H9 (cell line): ENCODE measurements at regions not wholly inside any gene's neighbourhood (a gene's known extent, or its start where the extent isn't known, plus 50 kb on each side); places are given as distances from the start of the nearest gene placed in this dataset.

Experiments
- DNase-seq: peaks from one replicate; pipeline ENCODE4 v3.0.0-alpha.2; 2017
- H2AFZ ChIP-seq: one replicate; pipeline ENCODE4 v1.6.1; 2013; ENCODE audit warnings: mild to moderate bottlenecking, low read length, control low read depth, moderate library complexity
- H2AK5ac ChIP-seq: 2 replicates; pipeline ENCODE4 v1.6.1; 2013; ENCODE audit warnings: low read length, control low read depth, mixed read lengths; ENCODE audit not compliant: insufficient read length
- H2BK120ac ChIP-seq: one replicate; pipeline ENCODE4 v1.6.1; 2013; ENCODE audit warnings: low read depth, mild to moderate bottlenecking, low read length, control low read depth, inconsistent platforms; ENCODE audit not compliant: poor library complexity, severe bottlenecking
- H2BK12ac ChIP-seq: 2 replicates; pipeline ENCODE4 v1.6.1; 2013; ENCODE audit warnings: low read length, control low read depth, mixed read lengths, low read depth; ENCODE audit not compliant: insufficient read length
- H2BK15ac ChIP-seq: 2 replicates; pipeline ENCODE4 v1.6.1; 2013; ENCODE audit warnings: low read depth, low read length, control low read depth
- H2BK20ac ChIP-seq: one replicate; pipeline ENCODE4 v1.6.1; 2013; ENCODE audit warnings: low read depth, mild to moderate bottlenecking, low read length, control low read depth, inconsistent platforms; ENCODE audit not compliant: poor library complexity, severe bottlenecking
- H2BK5ac ChIP-seq: 2 replicates; pipeline ENCODE4 v1.6.1; 2013; ENCODE audit warnings: low read length, control low read depth, mixed read lengths; ENCODE audit not compliant: insufficient read length
- H3K14ac ChIP-seq: 2 replicates; pipeline ENCODE4 v1.6.1; 2013; ENCODE audit warnings: low read length, control low read depth; ENCODE audit not compliant: insufficient read depth
- H3K18ac ChIP-seq: 2 replicates; pipeline ENCODE4 v1.6.1; 2013; ENCODE audit warnings: low read depth, mild to moderate bottlenecking, mixed read lengths, low read length, control low read depth; ENCODE audit not compliant: insufficient read length
- H3K23ac ChIP-seq: 2 replicates; pipeline ENCODE4 v1.6.1; 2013; ENCODE audit warnings: low read length, control low read depth, mixed read lengths, low read depth; ENCODE audit not compliant: insufficient read length
- H3K23me2 ChIP-seq: 2 replicates; pipeline ENCODE4 v1.6.1; 2013; ENCODE audit warnings: low read depth, mild to moderate bottlenecking, mixed read lengths, low read length, control low read depth; ENCODE audit not compliant: insufficient read length, poor library complexity, severe bottlenecking
- H3K27ac ChIP-seq: 2 replicates; pipeline ENCODE4 v1.5.1; 2013; ENCODE audit warnings: low read length, control low read depth, mixed read lengths, low read depth; ENCODE audit not compliant: insufficient read length
- H3K27me3 ChIP-seq: 2 replicates; pipeline ENCODE4 v1.6.1; 2013; ENCODE audit warnings: low read length, control low read depth, inconsistent platforms; ENCODE audit not compliant: insufficient read depth
- H3K4ac ChIP-seq: 2 replicates; pipeline ENCODE4 v1.6.1; 2013; ENCODE audit warnings: low read depth, mild to moderate bottlenecking, control low read depth, inconsistent platforms, low read length, moderate library complexity
- H3K4me1 ChIP-seq: 2 replicates; pipeline ENCODE4 v1.6.1; 2013; ENCODE audit warnings: low read length, control low read depth, inconsistent platforms; ENCODE audit not compliant: insufficient read depth
- H3K4me2 ChIP-seq: 2 replicates; pipeline ENCODE4 v1.6.1; 2013; ENCODE audit warnings: low read length, control low read depth, mixed read lengths; ENCODE audit not compliant: insufficient read length, insufficient read depth
- H3K56ac ChIP-seq: 2 replicates; pipeline ENCODE4 v1.6.1; 2013; ENCODE audit warnings: low read depth, mild to moderate bottlenecking, mixed read lengths, low read length, control low read depth; ENCODE audit not compliant: insufficient read length
- H3K79me1 ChIP-seq: 2 replicates; pipeline ENCODE4 v1.6.1; 2013; ENCODE audit warnings: low read depth, mild to moderate bottlenecking, moderate library complexity, low read length, control low read depth, inconsistent platforms; ENCODE audit not compliant: insufficient read depth, poor library complexity, severe bottlenecking
- H3K79me2 ChIP-seq: 2 replicates; pipeline ENCODE4 v1.6.1; 2013; ENCODE audit warnings: low read length, control low read depth, inconsistent platforms; ENCODE audit not compliant: insufficient read depth
- H3K9ac ChIP-seq: 2 replicates; pipeline ENCODE4 v1.6.1; 2013; ENCODE audit warnings: low read length, control low read depth, mixed read lengths; ENCODE audit not compliant: insufficient read length; ENCODE audit errors: extremely low read depth
- H3K9me3 ChIP-seq: one replicate; pipeline ENCODE4 v1.6.1; 2013; ENCODE audit warnings: low read depth, low read length, inconsistent platforms; ENCODE audit not compliant: control insufficient read depth
- H3T11ph ChIP-seq: one replicate; pipeline ENCODE4 v1.6.1; 2013; ENCODE audit warnings: mild to moderate bottlenecking, low read length, control low read depth, inconsistent platforms
- H4K20me1 ChIP-seq: one replicate; pipeline ENCODE4 v1.6.1; 2013; ENCODE audit not compliant: control insufficient read depth, insufficient read length, insufficient read depth
- H4K5ac ChIP-seq: 2 replicates; pipeline ENCODE4 v1.6.1; 2013; ENCODE audit warnings: low read depth, mild to moderate bottlenecking, mixed read lengths, low read length, control low read depth; ENCODE audit not compliant: insufficient read length
- H4K8ac ChIP-seq: replicated peaks from 2 replicates; pipeline ENCODE4 v1.6.1; 2013; ENCODE audit warnings: low read length, control low read depth, mixed read lengths, low read depth; ENCODE audit not compliant: insufficient read length
- H4K91ac ChIP-seq: 2 replicates; pipeline ENCODE4 v1.6.1; 2013; ENCODE audit warnings: low read depth, mild to moderate bottlenecking, moderate library complexity, mixed read lengths, low read length, control low read depth; ENCODE audit not compliant: insufficient read length
- H3K27ac Mint-ChIP-seq, 3 experiments: 2 replicates in 2 of 3; 3 replicates in 1 of 3; pipeline ENCODE4 v1.8.0; 2020 to 2021; ENCODE audit warnings: mixed read lengths in 3 of 3, mild to moderate bottlenecking in 1 of 3, moderate library complexity in 1 of 3
- H3K27me3 Mint-ChIP-seq: 2 replicates; pipeline ENCODE4 v1.8.0; 2021; ENCODE audit warnings: low read depth, mild to moderate bottlenecking, moderate library complexity, mixed read lengths
- H3K36me3 Mint-ChIP-seq, 3 experiments: 2 replicates in 2 of 3; 3 replicates in 1 of 3; pipeline ENCODE4 v1.8.0; 2020 to 2021; ENCODE audit warnings: low read depth in 3 of 3, mixed read lengths in 3 of 3; ENCODE audit not compliant: insufficient read depth in 1 of 3
- H3K4me1 Mint-ChIP-seq, 2 experiments: 2 replicates each; pipeline ENCODE4 v1.8.0; 2020; ENCODE audit warnings: mixed read lengths in 2 of 2
- H3K4me3 Mint-ChIP-seq, 2 experiments: 2 replicates in 1 of 2; 3 replicates in 1 of 2; pipeline ENCODE4 v1.8.0; 2020 to 2021; ENCODE audit warnings: mild to moderate bottlenecking in 2 of 2, mixed read lengths in 2 of 2, moderate library complexity in 1 of 2
- H3K9me3 Mint-ChIP-seq, 2 experiments: 2 replicates in 1 of 2; 3 replicates in 1 of 2; pipeline ENCODE4 v1.8.0; 2020; ENCODE audit warnings: mild to moderate bottlenecking in 2 of 2, mixed read lengths in 2 of 2, moderate library complexity in 1 of 2
- TF ChIP-seq, protein P1 (sequence below): fragments of 200-600 bp; sonication (generic); conservative IDR thresholded peaks from 3 replicates; pipeline ENCODE4 v1.8.0; 2021; ENCODE audit warnings: antibody characterized with exemption, mild to moderate bottlenecking

DNA sequence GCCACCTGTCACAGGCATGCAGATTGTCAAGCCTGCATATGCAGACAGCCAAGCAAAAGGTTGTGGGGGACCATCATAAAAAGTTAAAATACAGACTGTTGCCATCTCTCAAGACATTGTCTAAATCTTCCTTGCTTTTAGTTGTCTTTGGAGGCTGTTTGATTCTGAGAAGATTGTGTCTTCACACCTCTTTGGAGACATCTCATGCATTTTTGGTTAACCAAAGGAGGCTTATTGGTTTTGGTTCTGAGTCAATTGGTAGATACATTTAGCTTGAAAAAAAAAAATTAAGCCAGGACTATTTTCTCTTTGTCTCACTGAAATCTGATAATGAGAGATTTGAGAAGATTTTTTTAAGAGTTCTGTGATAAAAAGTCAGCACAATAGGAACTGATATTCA lies 217.6 kb downstream of the LYPLAL1 start:
- Histone ChIP-seq H3K56ac (no peak overlapping the region), H4K20me1 (no peaks in the 10 kb centered on the region), H3T11ph (no peak overlapping the region), H3K79me1 (no peaks in the 10 kb centered on the region), H4K8ac (no peak overlapping the region), H2AFZ (no peak overlapping the region), H3K79me2 (no peaks in the 10 kb centered on the region), H3K4ac (no peak overlapping the region), H3K23ac (no peak overlapping the region), H3K4me2 (no peak overlapping the region), H4K5ac (no peak overlapping the region), H3K27ac (no peak overlapping the region), H3K27me3 (no peaks in the 10 kb centered on the region), H2AK5ac (no peak overlapping the region), H2BK5ac (no peak overlapping the region), H3K4me1 (no peaks in the 10 kb centered on the region), H3K14ac (no peak overlapping the region), H2BK120ac (no peak overlapping the region), H3K18ac (no peak overlapping the region), H3K23me2 (no peaks in the 10 kb centered on the region), H3K9ac (no peak overlapping the region), H2BK20ac (no peak overlapping the region), H4K91ac (no peak overlapping the region), H2BK12ac (no peak overlapping the region), H2BK15ac (no peak overlapping the region), H3K9me3 (no peaks in the 10 kb centered on the region)
- no peak overlapping the region for H3K4me3 Mint-ChIP-seq
- 0 out of 4 replicates have a peak, but pooled peaks cover 2% of the 10 kb centered on the region in 2 experiments for H3K4me1 Mint-ChIP-seq
- H3K9me3 Mint-ChIP-seq = peaks cover 2 to 3% of the 10 kb centered on the region in 2 experiments; a peak in 3 of 5 replicates
- TF ChIP-seq, protein P1, sequence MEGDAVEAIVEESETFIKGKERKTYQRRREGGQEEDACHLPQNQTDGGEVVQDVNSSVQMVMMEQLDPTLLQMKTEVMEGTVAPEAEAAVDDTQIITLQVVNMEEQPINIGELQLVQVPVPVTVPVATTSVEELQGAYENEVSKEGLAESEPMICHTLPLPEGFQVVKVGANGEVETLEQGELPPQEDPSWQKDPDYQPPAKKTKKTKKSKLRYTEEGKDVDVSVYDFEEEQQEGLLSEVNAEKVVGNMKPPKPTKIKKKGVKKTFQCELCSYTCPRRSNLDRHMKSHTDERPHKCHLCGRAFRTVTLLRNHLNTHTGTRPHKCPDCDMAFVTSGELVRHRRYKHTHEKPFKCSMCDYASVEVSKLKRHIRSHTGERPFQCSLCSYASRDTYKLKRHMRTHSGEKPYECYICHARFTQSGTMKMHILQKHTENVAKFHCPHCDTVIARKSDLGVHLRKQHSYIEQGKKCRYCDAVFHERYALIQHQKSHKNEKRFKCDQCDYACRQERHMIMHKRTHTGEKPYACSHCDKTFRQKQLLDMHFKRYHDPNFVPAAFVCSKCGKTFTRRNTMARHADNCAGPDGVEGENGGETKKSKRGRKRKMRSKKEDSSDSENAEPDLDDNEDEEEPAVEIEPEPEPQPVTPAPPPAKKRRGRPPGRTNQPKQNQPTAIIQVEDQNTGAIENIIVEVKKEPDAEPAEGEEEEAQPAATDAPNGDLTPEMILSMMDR = no peak
- no peak overlapping the region for H3K27ac Mint-ChIP-seq
- no peaks in the 10 kb centered on the region for H3K27me3 Mint-ChIP-seq
- no peak for DNase-seq
- no peaks in the 10 kb centered on the region; a peak in 1 of 7 replicates for H3K36me3 Mint-ChIP-seq
